ENCODE measurements at regions not wholly inside any gene's neighbourhood (a gene's known extent, or its start where the extent isn't known, plus 50 kb on each side); places are given as distances from the start of the nearest gene placed in this dataset.

DNA sequence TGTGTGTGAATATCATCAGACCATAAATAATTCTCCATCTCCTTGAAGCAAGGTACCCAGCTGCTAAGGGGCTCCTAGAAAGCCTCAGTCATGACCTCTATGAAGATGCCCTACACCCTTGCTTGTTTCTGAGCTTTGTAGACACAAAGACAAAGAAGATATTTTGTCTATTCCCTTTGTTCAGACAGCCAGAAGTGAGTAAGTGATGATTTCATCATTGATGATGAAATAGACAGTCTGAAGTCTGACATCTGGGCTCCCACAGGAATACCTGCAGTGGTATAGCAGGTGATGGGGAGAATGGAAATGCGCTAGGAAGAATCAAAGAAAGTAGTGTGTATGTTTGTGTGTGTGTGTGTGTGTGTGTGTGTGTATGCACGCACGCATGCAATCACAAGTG lies 82.2 kb upstream of the DPT start:
- TF ChIP-seq MAX (IDR thresholded peaks at IDR 0.05) (no peak), CEBPB (IDR thresholded peaks at IDR 0.05; ENCODE audit: borderline replicate concordance, low read depth, low read length) (peak; percentile 94), ELK4 (CRISPR knock-in tag; IDR thresholded peaks at IDR 0.05; ENCODE audit: borderline replicate concordance) (no peak), PHF21A (CRISPR knock-in tag; IDR thresholded peaks at IDR 0.05) (no peak), USF2 (IDR thresholded peaks at IDR 0.05; ENCODE audit: low read depth, low read length) (no peak), USF2 (CRISPR knock-in tag; IDR thresholded peaks at IDR 0.05; ENCODE audit: borderline replicate concordance) (no peak), ZNF501 (CRISPR knock-in tag; IDR thresholded peaks at IDR 0.05) (no peak)
- TF ChIP-seq, protein P1, sequence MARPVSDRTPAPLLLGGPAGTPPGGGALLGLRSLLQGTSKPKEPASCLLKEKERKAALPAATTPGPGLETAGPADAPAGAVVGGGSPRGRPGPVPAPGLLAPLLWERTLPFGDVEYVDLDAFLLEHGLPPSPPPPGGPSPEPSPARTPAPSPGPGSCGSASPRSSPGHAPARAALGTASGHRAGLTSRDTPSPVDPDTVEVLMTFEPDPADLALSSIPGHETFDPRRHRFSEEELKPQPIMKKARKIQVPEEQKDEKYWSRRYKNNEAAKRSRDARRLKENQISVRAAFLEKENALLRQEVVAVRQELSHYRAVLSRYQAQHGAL (CRISPR knock-in tag; IDR thresholded peaks at IDR 0.05; ENCODE audit: not compliant biosample characterization) = no peak
